H1 (cell line): ENCODE measurements at regions not wholly inside any gene's neighbourhood (a gene's known extent, or its start where the extent isn't known, plus 50 kb on each side); places are given as distances from the start of the nearest gene placed in this dataset.

Experiments
- TF ChIP-seq, protein P1 (sequence below): fragments of 300-600 bp; sonication (generic); IDR thresholded peaks from 2 replicates; pipeline ENCODE4 v1.7.1; 2012; ENCODE audit warnings: low read length, moderate library complexity, mild to moderate bottlenecking, inconsistent platforms; ENCODE audit not compliant: insufficient replicate concordance

DNA sequence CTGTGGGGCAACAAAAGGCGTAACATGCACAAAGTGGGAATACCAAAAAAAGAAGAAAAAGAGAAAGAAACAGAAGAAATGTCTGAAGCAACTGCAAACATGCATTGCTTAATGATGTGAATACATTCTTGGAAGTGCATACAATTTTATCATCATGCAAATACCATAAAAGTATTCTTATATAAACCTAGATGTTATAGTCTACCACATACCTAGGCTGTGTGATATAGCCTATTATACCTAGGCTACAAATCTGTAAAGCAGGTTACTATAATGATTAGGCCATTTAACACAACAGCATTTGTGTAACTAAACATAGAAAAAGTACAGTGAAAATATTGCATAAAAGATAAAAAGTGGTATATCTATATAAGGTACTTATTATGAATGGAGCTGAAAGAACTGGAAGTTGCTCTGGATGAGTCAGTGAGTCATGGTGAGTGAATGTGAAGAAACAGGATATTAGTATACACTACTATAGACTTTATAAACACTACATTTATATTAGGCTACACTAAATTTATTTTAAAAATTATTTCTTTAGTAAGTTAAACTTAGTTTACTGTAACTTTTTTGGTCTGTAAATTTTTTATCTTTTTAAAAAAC is 319.4 kb upstream of the KCNH7 start (continued):
- TF ChIP-seq, protein P1, sequence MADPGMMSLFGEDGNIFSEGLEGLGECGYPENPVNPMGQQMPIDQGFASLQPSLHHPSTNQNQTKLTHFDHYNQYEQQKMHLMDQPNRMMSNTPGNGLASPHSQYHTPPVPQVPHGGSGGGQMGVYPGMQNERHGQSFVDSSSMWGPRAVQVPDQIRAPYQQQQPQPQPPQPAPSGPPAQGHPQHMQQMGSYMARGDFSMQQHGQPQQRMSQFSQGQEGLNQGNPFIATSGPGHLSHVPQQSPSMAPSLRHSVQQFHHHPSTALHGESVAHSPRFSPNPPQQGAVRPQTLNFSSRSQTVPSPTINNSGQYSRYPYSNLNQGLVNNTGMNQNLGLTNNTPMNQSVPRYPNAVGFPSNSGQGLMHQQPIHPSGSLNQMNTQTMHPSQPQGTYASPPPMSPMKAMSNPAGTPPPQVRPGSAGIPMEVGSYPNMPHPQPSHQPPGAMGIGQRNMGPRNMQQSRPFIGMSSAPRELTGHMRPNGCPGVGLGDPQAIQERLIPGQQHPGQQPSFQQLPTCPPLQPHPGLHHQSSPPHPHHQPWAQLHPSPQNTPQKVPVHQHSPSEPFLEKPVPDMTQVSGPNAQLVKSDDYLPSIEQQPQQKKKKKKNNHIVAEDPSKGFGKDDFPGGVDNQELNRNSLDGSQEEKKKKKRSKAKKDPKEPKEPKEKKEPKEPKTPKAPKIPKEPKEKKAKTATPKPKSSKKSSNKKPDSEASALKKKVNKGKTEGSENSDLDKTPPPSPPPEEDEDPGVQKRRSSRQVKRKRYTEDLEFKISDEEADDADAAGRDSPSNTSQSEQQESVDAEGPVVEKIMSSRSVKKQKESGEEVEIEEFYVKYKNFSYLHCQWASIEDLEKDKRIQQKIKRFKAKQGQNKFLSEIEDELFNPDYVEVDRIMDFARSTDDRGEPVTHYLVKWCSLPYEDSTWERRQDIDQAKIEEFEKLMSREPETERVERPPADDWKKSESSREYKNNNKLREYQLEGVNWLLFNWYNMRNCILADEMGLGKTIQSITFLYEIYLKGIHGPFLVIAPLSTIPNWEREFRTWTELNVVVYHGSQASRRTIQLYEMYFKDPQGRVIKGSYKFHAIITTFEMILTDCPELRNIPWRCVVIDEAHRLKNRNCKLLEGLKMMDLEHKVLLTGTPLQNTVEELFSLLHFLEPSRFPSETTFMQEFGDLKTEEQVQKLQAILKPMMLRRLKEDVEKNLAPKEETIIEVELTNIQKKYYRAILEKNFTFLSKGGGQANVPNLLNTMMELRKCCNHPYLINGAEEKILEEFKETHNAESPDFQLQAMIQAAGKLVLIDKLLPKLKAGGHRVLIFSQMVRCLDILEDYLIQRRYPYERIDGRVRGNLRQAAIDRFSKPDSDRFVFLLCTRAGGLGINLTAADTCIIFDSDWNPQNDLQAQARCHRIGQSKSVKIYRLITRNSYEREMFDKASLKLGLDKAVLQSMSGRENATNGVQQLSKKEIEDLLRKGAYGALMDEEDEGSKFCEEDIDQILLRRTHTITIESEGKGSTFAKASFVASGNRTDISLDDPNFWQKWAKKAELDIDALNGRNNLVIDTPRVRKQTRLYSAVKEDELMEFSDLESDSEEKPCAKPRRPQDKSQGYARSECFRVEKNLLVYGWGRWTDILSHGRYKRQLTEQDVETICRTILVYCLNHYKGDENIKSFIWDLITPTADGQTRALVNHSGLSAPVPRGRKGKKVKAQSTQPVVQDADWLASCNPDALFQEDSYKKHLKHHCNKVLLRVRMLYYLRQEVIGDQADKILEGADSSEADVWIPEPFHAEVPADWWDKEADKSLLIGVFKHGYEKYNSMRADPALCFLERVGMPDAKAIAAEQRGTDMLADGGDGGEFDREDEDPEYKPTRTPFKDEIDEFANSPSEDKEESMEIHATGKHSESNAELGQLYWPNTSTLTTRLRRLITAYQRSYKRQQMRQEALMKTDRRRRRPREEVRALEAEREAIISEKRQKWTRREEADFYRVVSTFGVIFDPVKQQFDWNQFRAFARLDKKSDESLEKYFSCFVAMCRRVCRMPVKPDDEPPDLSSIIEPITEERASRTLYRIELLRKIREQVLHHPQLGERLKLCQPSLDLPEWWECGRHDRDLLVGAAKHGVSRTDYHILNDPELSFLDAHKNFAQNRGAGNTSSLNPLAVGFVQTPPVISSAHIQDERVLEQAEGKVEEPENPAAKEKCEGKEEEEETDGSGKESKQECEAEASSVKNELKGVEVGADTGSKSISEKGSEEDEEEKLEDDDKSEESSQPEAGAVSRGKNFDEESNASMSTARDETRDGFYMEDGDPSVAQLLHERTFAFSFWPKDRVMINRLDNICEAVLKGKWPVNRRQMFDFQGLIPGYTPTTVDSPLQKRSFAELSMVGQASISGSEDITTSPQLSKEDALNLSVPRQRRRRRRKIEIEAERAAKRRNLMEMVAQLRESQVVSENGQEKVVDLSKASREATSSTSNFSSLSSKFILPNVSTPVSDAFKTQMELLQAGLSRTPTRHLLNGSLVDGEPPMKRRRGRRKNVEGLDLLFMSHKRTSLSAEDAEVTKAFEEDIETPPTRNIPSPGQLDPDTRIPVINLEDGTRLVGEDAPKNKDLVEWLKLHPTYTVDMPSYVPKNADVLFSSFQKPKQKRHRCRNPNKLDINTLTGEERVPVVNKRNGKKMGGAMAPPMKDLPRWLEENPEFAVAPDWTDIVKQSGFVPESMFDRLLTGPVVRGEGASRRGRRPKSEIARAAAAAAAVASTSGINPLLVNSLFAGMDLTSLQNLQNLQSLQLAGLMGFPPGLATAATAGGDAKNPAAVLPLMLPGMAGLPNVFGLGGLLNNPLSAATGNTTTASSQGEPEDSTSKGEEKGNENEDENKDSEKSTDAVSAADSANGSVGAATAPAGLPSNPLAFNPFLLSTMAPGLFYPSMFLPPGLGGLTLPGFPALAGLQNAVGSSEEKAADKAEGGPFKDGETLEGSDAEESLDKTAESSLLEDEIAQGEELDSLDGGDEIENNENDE, result no peak
